OCI-M2 (cell line): ENCODE measurements at regions not wholly inside any gene's neighbourhood (a gene's known extent, or its start where the extent isn't known, plus 50 kb on each side); places are given as distances from the start of the nearest gene placed in this dataset.

Source experiments
- DNase-seq: peaks from one replicate; lab custom pipeline; 2025; ENCODE audit not compliant: unreplicated experiment; lab: John Stamatoyannopoulos, UW

- DNase-seq: no peak
Measured at GRCh38 chr6:134719911-134720310, 230.0 kb downstream of the ALDH8A1 start.

- DNase-seq: no peak
Measured at GRCh38 chr6:134719286-134719685, 230.6 kb downstream of the ALDH8A1 start.

- DNase-seq: no peak
Measured at GRCh38 chr6:134714679-134715078, 235.2 kb downstream of the ALDH8A1 start.

- no peak for DNase-seq
Measured at GRCh38 chr6:134714113-134714512, 235.8 kb downstream of the ALDH8A1 start.

GRCh38 chr6:134712311-134712710 is 237.6 kb downstream of the ALDH8A1 start:
- no peak for DNase-seq

- no peak for DNase-seq
Measured at GRCh38 chr6:134708079-134708478, 241.8 kb downstream of the ALDH8A1 start.

GRCh38 chr6:134707342-134708031 is 242.4 kb downstream of the ALDH8A1 start:
- no peak for DNase-seq

GRCh38 chr6:134706806-134707205 is 243.1 kb downstream of the ALDH8A1 start:
- DNase-seq: no peak

- DNase-seq: no peak
Measured at GRCh38 chr6:134706153-134706552, 243.7 kb downstream of the ALDH8A1 start.

GRCh38 chr6:134703206-134703605 is 246.7 kb downstream of the ALDH8A1 start:
- DNase-seq: no peak

- DNase-seq: no peak
Measured at GRCh38 chr6:134702279-134702678, 247.6 kb downstream of the ALDH8A1 start.

- no peak for DNase-seq
Measured at GRCh38 chr6:134701301-134701700, 248.6 kb downstream of the ALDH8A1 start.

- no peak for DNase-seq
Measured at GRCh38 chr6:134698228-134698627, 251.7 kb downstream of the ALDH8A1 start.

- DNase-seq: no peak
Measured at GRCh38 chr6:134692008-134692407, 257.9 kb downstream of the ALDH8A1 start.

GRCh38 chr6:134691180-134691579 is 258.7 kb downstream of the ALDH8A1 start:
- no peak for DNase-seq

GRCh38 chr6:134690048-134690447 is 259.9 kb downstream of the ALDH8A1 start:
- no peak for DNase-seq

- no peak for DNase-seq
Measured at GRCh38 chr6:134689641-134690040, 260.3 kb downstream of the ALDH8A1 start.

- no peak for DNase-seq
Measured at GRCh38 chr6:134689177-134689576, 260.7 kb downstream of the ALDH8A1 start.

- DNase-seq: no peak
Measured at GRCh38 chr6:134686071-134686470, 263.8 kb downstream of the ALDH8A1 start.

- DNase-seq: no peak
Measured at GRCh38 chr6:134684423-134684795, 265.5 kb downstream of the ALDH8A1 start.

GRCh38 chr6:134683783-134684422 is 266.0 kb downstream of the ALDH8A1 start:
- DNase-seq: no peak

GRCh38 chr6:134680433-134680832 is 269.5 kb downstream of the ALDH8A1 start:
- no peak for DNase-seq

- DNase-seq: no peak
Measured at GRCh38 chr6:134680021-134680420, 269.9 kb downstream of the ALDH8A1 start.
